ENCODE measurements at regions not wholly inside any gene's neighbourhood (a gene's known extent, or its start where the extent isn't known, plus 50 kb on each side); places are given as distances from the start of the nearest gene placed in this dataset.
"Not testable (repeated sequence)": the region's sequence is repeated elsewhere in the genome, so short reads cannot be mapped to it uniquely, and the experiment has no call there.

- not testable (repeated sequence) for H2AFZ ChIP-seq (ENCODE audit: low read depth, low read length); H3K9ac ChIP-seq (ENCODE audit: low read length); H3K9me2 ChIP-seq (ENCODE audit: insufficient read depth, low read length)
These were observed 1251.9 kb downstream of the BRINP3 start for GRCh38 chr1:189225794-189226145.

DNA sequence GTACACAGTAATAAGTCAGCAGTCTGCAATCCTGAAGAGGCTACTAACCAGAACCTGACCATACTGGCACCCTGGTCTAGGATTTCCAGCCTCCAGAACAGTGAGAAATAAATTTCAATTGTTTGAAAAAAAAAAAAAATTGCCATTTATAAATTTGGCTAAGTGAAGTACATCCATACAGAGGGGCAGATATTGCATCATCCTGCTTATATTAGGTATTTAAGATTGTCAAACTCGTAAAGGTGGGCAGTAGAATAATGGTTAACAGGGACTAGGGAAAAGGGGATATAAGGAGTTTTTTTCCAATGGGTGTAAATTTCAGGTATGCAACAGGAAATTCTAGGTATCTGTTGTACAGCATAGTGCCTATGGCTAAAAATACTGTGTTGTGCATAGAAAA is 1250.9 kb downstream of the BRINP3 start:
- Histone ChIP-seq H3F3A (ENCODE audit: insufficient read depth, low read length, poor library complexity, severe bottlenecking) (no peaks in the 10 kb centered on the region), H3K9ac (ENCODE audit: low read length) (no peak overlapping the region), H4K20me1 (ENCODE audit: insufficient read depth) (no peaks in the 10 kb centered on the region), H3K27me3 (ENCODE audit: insufficient read depth, low read depth, low read length) (no peaks in the 10 kb centered on the region), H3K79me2 (replicated peaks; ENCODE audit: insufficient read depth, low read length) (no peaks in the 10 kb centered on the region), H3K4me3 (ENCODE audit: low read length) (no peak overlapping the region), H3K36me3 (ENCODE audit: insufficient read depth, low read length) (no peaks in the 10 kb centered on the region), H2AFZ (ENCODE audit: low read depth, low read length) (no peak overlapping the region), H3K9me2 (ENCODE audit: insufficient read depth, low read length) (no peaks in the 10 kb centered on the region), H3K27ac (ENCODE audit: low read length) (no peak overlapping the region), H3K9me3 (ENCODE audit: low read length) (no peaks in the 10 kb centered on the region), H3K4me2 (ENCODE audit: low read length) (no peak overlapping the region)
- TF ChIP-seq POLR2AphosphoS5 (IDR thresholded peaks at IDR 0.05) (no peak), EP300 (conservative IDR thresholded peaks at IDR 0.05; ENCODE audit: poor library complexity, severe bottlenecking) (no peak), TAF1 (IDR thresholded peaks at IDR 0.05; ENCODE audit: low read depth) (no peak), REST (IDR thresholded peaks at IDR 0.05; ENCODE audit: borderline replicate concordance) (no peak), MXI1 (conservative IDR thresholded peaks at IDR 0.05; ENCODE audit: poor library complexity, severe bottlenecking) (no peak), CTCF (IDR thresholded peaks at IDR 0.05; ENCODE audit: poor library complexity, severe bottlenecking) (no peak), SMC3 (conservative IDR thresholded peaks at IDR 0.05; ENCODE audit: poor library complexity) (no peak), RAD21 (conservative IDR thresholded peaks at IDR 0.05) (no peak), EZH2 (IDR thresholded peaks at IDR 0.05; ENCODE audit: borderline replicate concordance, insufficient read depth, low read length, poor library complexity, severe bottlenecking) (no peak)

More at GRCh38 chr1:189225794-189226145, 1251.9 kb downstream of the BRINP3 start:
- H3K36me3 ChIP-seq (ENCODE audit: insufficient read depth, low read length); H3K9me3 ChIP-seq (ENCODE audit: low read length); H3K4me2 ChIP-seq (ENCODE audit: low read length); H3K27me3 ChIP-seq (ENCODE audit: insufficient read depth, low read depth, low read length); H4K20me1 ChIP-seq (ENCODE audit: insufficient read depth); H3F3A ChIP-seq (ENCODE audit: insufficient read depth, low read length, poor library complexity, severe bottlenecking); H3K4me3 ChIP-seq (ENCODE audit: low read length); H3K27ac ChIP-seq (ENCODE audit: low read length); H3K79me2 ChIP-seq (replicated peaks; ENCODE audit: insufficient read depth, low read length): not testable (repeated sequence)

- Histone ChIP-seq H3K9me2 (ENCODE audit: insufficient read depth, low read length) (no peaks in the 10 kb centered on the region), H3K9ac (ENCODE audit: low read length) (no peak overlapping the region), H3F3A (ENCODE audit: insufficient read depth, low read length, poor library complexity, severe bottlenecking) (no peaks in the 10 kb centered on the region), H3K9me3 (ENCODE audit: low read length) (no peaks in the 10 kb centered on the region), H4K20me1 (ENCODE audit: insufficient read depth) (no peaks in the 10 kb centered on the region), H3K79me2 (replicated peaks; ENCODE audit: insufficient read depth, low read length) (no peaks in the 10 kb centered on the region), H3K4me2 (ENCODE audit: low read length) (no peak overlapping the region), H3K36me3 (ENCODE audit: insufficient read depth, low read length) (no peaks in the 10 kb centered on the region), H3K27me3 (ENCODE audit: insufficient read depth, low read depth, low read length) (no peaks in the 10 kb centered on the region), H3K4me3 (ENCODE audit: low read length) (no peak overlapping the region), H2AFZ (ENCODE audit: low read depth, low read length) (no peak overlapping the region), H3K27ac (ENCODE audit: low read length) (no peak overlapping the region)
- TF ChIP-seq CTCF (IDR thresholded peaks at IDR 0.05; ENCODE audit: poor library complexity, severe bottlenecking) = no peak
- no peak for TF ChIP-seq EZH2 (IDR thresholded peaks at IDR 0.05; ENCODE audit: borderline replicate concordance, insufficient read depth, low read length, poor library complexity, severe bottlenecking)
- TF ChIP-seq MXI1 (conservative IDR thresholded peaks at IDR 0.05; ENCODE audit: poor library complexity, severe bottlenecking) = no peak
- TF ChIP-seq RAD21 (conservative IDR thresholded peaks at IDR 0.05) = no peak
- TF ChIP-seq POLR2AphosphoS5 (IDR thresholded peaks at IDR 0.05) = no peak
- no peak for TF ChIP-seq REST (IDR thresholded peaks at IDR 0.05; ENCODE audit: borderline replicate concordance)
- TF ChIP-seq TAF1 (IDR thresholded peaks at IDR 0.05; ENCODE audit: low read depth) = no peak
- no peak for TF ChIP-seq EP300 (conservative IDR thresholded peaks at IDR 0.05; ENCODE audit: poor library complexity, severe bottlenecking)
- no peak for TF ChIP-seq SMC3 (conservative IDR thresholded peaks at IDR 0.05; ENCODE audit: poor library complexity)
These were observed 1240.7 kb downstream of the BRINP3 start for GRCh38 chr1:189237008-189237407.
